H1 (cell line): ENCODE measurements at regions not wholly inside any gene's neighbourhood (a gene's known extent, or its start where the extent isn't known, plus 50 kb on each side); places are given as distances from the start of the nearest gene placed in this dataset.

Experiments
- CBX5 ChIP-seq: fragments of 300-800, 300-1000 bp; sonication (generic); IDR thresholded peaks from 2 replicates; pipeline ENCODE4 v1.7.1; 2016; ENCODE audit warnings: antibody characterized with exemption, low read length, low read depth
- RNF2 ChIP-seq: fragments of 200-900, 300-1000 bp; sonication (generic); IDR thresholded peaks from 2 replicates; pipeline ENCODE4 v1.7.1; 2016; ENCODE audit warnings: borderline replicate concordance, low read depth, mild to moderate bottlenecking, antibody characterized with exemption, low read length; ENCODE audit not compliant: poor library complexity, severe bottlenecking; ENCODE audit errors: missing control alignments
- TEAD4 ChIP-seq: IDR thresholded peaks from 2 replicates; pipeline ENCODE4 v1.6.1; 2012; ENCODE audit warnings: low read depth, low read length, inconsistent platforms, mixed read lengths

GRCh38 chrX:39525758-39526157, 572.0 kb downstream of the BCOR start (continued):
- TF ChIP-seq CBX5, result no peak
- no peak for TF ChIP-seq RNF2
- TF ChIP-seq TEAD4, result no peak
